22Rv1 (cell line): ENCODE measurements at regions not wholly inside any gene's neighbourhood (a gene's known extent, or its start where the extent isn't known, plus 50 kb on each side); places are given as distances from the start of the nearest gene placed in this dataset.

Experiments used
- CTCF ChIP-seq: fragments of 450-650 bp; IDR thresholded peaks from 2 replicates; pipeline ENCODE4 v1.5.1; 2017; ENCODE audit warnings: mild to moderate bottlenecking
- ZFX ChIP-seq: fragments of 450-650 bp; IDR thresholded peaks from 2 replicates; pipeline ENCODE4 v1.6.1; 2017; ENCODE audit warnings: antibody characterized with exemption, borderline replicate concordance

DNA sequence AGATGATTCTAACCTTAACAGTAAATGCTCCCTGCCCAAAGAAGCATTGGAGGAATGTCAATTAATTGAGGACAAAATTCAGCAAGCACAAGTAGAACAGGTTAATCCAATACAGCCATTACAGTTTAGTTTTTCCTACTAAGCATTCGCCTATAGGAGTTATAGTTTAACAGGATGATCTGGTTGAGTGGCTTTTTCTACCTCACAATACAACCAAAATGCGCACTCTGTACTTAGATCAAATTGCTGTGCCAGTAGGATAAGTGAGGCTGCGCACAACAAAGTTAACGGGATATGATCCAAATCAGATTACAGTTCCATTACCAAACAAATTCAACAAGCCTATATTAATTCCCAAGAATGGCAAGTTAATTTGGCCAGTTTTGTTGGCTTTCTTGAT is 117.1 kb upstream of the TRIM24 start:
- TF ChIP-seq CTCF (no peak), ZFX (no peak)
